ENCODE measurements at regions not wholly inside any gene's neighbourhood (a gene's known extent, or its start where the extent isn't known, plus 50 kb on each side); places are given as distances from the start of the nearest gene placed in this dataset.

GRCh38 chr1:239920214-239920613 lies 171.5 kb upstream of the FMN2 start:
- DNase-seq, result no peak

GRCh38 chr1:239922778-239923522 lies 168.7 kb upstream of the FMN2 start:
- DNase-seq, result no peak

GRCh38 chr1:239924741-239925350 lies 166.8 kb upstream of the FMN2 start:
- no peak for DNase-seq

DNA sequence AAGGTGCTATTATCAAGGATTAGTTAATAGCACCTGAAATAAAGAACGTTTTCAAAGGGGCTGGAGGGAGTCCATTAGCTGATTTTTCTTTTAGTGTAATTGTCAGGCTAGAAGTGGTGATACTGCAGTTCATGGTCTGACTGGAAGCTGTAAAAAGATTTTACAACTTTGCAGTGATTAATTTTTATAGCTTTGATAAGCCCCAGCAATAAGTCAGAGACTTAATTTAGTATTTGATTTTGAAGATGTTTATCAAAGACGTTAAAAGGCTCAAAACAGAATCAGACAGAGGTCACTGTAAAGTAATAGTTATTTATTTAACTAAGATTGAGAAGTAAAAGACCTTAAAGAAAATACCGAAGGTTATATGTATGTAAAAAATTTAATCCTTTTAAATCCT lies 165.5 kb upstream of the FMN2 start:
- no peak for DNase-seq

DNA sequence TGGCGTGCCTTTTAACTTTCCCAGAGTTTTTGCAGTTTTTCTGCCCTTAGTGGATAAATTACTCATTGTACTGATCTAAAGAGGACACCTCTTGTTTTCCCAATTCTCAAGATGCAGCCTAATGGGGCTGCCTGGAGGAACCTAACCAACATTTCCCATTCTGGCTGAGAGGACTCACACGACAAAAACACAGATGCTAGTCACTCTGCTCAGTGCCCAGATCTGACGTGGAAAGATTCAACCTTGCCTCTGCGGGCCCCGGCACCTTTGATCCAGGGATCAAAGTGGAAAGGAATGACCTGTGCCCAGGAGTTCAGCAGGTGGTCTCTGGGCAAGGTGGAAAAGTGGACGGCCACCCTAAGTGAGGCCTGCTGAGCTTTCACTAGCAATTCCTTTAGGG lies 162.4 kb upstream of the FMN2 start:
- no peak for DNase-seq

GRCh38 chr1:239930686-239931262 lies 160.9 kb upstream of the FMN2 start:
- DNase-seq, result no peak

- DNase-seq, result no peak
Observed at GRCh38 chr1:239931341-239931740, 160.3 kb upstream of the FMN2 start.

- no peak for DNase-seq
Observed at GRCh38 chr1:239939602-239940001, 152.1 kb upstream of the FMN2 start.

DNA sequence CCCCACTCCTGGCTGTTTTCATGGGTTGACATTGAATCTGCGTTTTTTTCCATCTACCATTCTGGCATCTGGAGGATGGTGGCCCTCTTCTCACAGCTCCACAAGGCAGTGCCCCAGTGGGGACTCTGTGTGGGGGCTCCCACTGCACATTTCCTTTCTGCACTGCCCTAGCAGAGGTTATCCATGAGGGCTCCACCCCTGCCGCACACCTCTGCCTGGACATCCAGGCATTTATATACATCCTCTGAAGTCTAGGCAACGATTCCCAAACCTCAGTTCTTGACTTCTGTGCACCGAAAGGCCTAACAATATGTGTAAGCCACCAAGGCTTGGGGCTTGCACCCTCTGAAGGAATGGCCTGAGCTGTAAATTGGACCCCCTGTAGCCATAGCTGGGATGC lies 147.9 kb upstream of the FMN2 start:
- DNase-seq, result no peak

DNA sequence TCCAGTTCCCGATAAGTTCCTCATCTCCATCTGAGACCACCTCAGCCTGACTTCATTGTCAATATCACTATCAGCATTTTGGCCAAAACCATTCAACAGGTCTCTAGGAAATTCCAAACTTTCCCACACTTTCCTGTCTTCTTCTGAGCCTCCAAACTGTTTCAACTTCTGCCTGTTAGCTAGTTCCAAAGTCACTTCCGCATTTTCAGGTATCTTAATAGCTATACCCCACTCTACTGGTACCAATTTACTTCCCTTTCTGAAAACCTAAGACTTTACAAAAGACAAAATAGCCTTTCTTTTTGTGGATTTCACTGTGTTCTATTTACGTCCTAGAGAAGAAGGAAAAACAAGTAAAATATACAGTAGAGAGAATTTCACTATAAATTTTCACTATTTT lies 147.0 kb upstream of the FMN2 start:
- no peak for DNase-seq

GRCh38 chr1:239947801-239948200 lies 143.9 kb upstream of the FMN2 start:
- no peak for DNase-seq

GRCh38 chr1:239951511-239952140 lies 140.1 kb upstream of the FMN2 start:
- peak in 43 of 58 donors; percentile 3 to 81 (median 32) for DNase-seq

- no peak for DNase-seq
Observed at GRCh38 chr1:239952348-239953308, 139.1 kb upstream of the FMN2 start.

GRCh38 chr1:239954836-239955235 lies 136.8 kb upstream of the FMN2 start:
- DNase-seq, result no peak

DNA sequence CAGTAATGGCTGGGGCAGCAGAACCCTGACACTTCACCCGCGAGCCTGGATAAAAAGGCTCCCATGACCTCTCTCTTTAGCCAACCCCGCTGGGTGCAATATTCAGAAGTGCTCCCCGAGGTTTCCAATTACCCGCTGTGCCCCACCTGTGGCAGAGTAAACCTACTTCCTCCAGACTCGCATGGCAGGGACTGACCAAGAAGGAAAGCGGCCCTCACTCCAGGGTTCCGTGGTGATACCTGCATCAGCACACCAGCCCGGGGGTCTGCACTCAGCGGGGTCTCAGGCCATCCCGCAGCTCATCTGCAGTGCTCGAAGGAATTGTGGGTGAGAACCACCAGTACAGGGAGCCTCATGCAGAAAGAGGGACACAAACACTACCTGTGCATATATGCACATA lies 136.3 kb upstream of the FMN2 start:
- DNase-seq, result no peak

DNA sequence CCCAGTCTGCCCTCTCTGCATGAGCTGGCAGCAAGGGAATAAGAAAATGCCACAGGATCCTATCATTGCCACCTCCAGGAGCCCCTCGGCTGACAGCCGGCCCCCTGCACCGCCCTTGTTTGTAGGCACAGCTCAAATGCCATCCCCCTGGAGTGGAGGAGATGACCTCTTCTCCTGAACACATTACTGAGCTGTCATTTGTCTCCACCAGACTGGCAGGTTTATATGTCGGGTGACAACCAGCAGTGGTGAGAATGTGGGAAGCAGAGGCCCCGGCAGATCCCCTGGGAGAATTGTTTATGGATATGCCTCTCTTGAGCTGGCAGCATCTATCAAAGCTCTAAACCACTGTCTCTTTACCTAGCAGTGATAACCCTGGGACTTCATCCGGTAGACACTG lies 135.4 kb upstream of the FMN2 start:
- no peak for DNase-seq

- no peak for DNase-seq
Observed at GRCh38 chr1:239958063-239958462, 133.6 kb upstream of the FMN2 start.

- peak in 1 of 58 donors; percentile 2 for DNase-seq
Observed at GRCh38 chr1:239960366-239960765, 131.3 kb upstream of the FMN2 start.

DNA sequence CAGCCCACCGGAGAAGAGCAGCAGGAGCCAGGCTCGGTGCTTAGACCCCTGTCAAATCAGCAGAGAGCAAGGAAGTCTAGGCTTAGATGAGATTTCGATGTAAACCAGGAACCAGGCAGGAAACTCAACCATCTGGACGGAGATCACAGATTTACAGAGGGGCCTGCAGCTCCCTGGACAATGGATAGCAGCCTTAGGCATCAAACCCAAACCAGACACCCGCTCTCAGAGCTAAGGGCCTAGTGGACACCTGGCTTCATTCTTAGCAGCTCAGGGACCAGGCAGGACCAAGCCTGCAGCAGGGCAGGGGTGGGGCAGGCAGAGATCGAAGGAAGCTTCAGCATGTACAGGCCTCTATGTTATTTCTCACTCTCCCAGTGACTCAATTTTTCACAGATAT lies 127.8 kb upstream of the FMN2 start:
- DNase-seq, result no peak

- peak in 39 of 58 donors; percentile 1 to 73 (median 21) for DNase-seq
Observed at GRCh38 chr1:239976130-239976968, 115.3 kb upstream of the FMN2 start.

Data from anterior cingulate cortex (tissue), 58 donors.